Mucosa of gallbladder (tissue), 1 donor: ENCODE measurements at regions not wholly inside any gene's neighbourhood (a gene's known extent, or its start where the extent isn't known, plus 50 kb on each side); places are given as distances from the start of the nearest gene placed in this dataset.
"Not testable (repeated sequence)": the region's sequence is repeated elsewhere in the genome, so short reads cannot be mapped to it uniquely, and the experiment has no call there.

Experiments used
- DNase-seq: peaks from one replicate; pipeline ENCODE4 v3.0.0-alpha.2; 2020; ENCODE audit warnings: low spot score
- donor health status: DM: no; HTN: no; CAD: no.

- no peak for DNase-seq
Measured at GRCh38 chr5:87539839-87540238, 127.1 kb upstream of the CCNH start.

- DNase-seq = no peak
Measured at GRCh38 chr5:87536365-87536764, 123.6 kb upstream of the CCNH start.

DNA sequence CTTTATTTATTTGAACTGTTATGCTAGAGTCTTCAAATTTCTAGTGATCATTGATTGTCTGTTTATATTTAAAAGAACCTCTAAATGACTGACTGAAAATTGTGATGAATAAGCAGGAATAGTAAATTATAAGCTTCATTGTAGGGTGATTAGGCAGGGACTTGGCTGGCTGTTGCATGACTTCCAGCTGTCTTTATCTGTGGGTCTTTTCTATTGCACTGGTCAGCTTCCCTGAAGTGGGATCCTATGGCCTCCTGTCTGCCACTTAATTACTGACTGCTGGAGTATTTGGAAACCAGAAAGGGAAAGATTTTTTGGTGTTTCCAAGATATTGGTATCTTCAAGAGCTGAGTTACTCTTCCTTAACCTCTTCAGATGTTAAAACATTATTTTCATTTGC is 123.0 kb upstream of the CCNH start:
- no peak for DNase-seq

DNA sequence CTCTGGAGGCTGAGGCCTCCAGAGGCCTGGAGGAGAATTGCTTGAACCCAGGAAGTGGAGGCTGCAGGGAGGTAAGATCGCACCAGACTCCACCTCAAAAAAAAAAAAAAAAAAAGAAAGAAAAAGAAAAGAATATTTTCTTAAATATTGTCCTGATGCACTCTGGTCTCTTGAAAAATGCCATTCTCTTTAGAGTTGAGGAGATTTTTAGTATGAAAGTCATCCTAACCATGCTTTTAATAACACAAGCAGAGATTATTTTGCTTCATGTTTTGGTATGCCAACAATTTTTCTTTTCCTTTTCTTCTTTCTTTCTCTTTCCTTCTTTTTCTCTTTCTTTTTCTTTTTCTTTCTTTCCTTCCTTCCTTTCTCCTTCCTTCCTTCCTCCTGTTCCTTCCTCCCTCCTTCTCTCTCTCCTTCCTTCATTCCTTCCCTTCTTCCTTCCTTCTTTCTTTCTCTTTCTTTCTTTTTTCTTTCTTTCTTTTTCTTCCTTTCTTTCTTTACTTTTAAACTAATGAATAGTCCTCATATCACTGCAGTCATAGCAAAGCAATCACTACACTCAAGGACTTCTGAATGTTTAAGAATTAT is 116.9 kb upstream of the CCNH start:
- DNase-seq = no peak

- no peak for DNase-seq
Measured at GRCh38 chr5:87526131-87526530, 113.4 kb upstream of the CCNH start.

DNA sequence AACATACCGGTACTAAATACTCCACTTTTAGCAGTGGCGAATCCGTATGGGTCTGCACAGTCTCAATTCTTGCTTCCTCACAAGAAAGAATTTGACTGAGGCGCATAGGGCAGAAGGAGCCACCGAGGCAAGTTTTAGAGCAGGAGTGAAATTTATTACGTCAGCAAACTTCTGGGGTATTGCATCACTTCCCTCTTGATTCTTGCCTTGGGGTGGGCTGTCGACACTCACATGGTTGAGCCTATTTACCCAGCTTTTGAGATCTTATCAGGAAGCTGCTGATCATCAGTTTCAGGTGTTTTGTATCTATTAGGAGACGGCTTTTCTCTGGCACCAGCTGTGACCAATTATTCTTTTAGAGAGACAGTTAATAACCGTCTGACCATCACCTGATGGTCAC is 111.5 kb upstream of the CCNH start:
- no peak for DNase-seq

DNA sequence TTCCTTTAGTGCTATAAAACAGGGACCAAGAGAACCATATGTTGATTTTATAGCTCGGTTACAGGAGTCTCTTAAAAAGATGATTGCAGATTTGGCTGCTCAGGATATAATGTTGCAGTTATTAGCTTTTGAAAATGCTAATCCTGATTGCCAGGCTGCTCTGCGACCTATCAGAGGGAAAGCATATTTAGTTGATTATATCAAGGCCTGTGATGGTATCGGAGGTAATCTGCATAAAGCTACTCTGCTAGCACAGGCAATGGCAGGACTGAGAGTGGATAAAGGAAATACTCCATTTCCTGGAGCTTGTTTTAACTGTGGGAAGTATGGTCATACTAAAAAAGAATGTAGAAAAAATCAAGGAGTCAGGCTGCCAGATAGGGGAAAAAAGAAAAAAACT is 99.0 kb upstream of the CCNH start:
- not testable (repeated sequence) for DNase-seq

- DNase-seq = no peak
Measured at GRCh38 chr5:87503004-87503403, 90.3 kb upstream of the CCNH start.

- DNase-seq = no peak
Measured at GRCh38 chr5:87499478-87500410, 87.0 kb upstream of the CCNH start.
